KMS-11 (cell line): ENCODE measurements at regions not wholly inside any gene's neighbourhood (a gene's known extent, or its start where the extent isn't known, plus 50 kb on each side); places are given as distances from the start of the nearest gene placed in this dataset.

ENCODE experiments used
- H2AFZ ChIP-seq: fragments of 200-600 bp; sonication (generic); 2 replicates; pipeline ENCODE4 v1.6.1; 2016; ENCODE audit warnings: antibody characterized with exemption, mixed run types, low read depth
- H3K27ac ChIP-seq: fragments of 200-600 bp; sonication (generic); 2 replicates; pipeline ENCODE4 v1.6.1; 2016; ENCODE audit warnings: mild to moderate bottlenecking, mixed run types
- H3K27me3 ChIP-seq: fragments of 200-600 bp; sonication (generic); 2 replicates; pipeline ENCODE4 v1.6.1; 2017; ENCODE audit warnings: mild to moderate bottlenecking, low read depth, mixed run types, moderate library complexity; ENCODE audit not compliant: insufficient read depth
- H3K36me3 ChIP-seq: fragments of 200-600 bp; sonication (generic); 2 replicates; pipeline ENCODE4 v1.6.1; 2017; ENCODE audit warnings: mild to moderate bottlenecking, mixed run types; ENCODE audit not compliant: insufficient read depth
- H3K4me1 ChIP-seq: fragments of 200-600 bp; sonication (generic); 2 replicates; pipeline ENCODE4 v1.6.1; 2016; ENCODE audit warnings: mild to moderate bottlenecking, low read depth, mixed run types; ENCODE audit not compliant: poor library complexity, severe bottlenecking
- H3K4me2 ChIP-seq: fragments of 200-600 bp; sonication (generic); 2 replicates; pipeline ENCODE4 v1.7.0; 2016; ENCODE audit warnings: mild to moderate bottlenecking, mixed run types
- H3K4me3 ChIP-seq: fragments of 200-600 bp; sonication (generic); IDR thresholded peaks from 2 replicates; pipeline ENCODE4 v1.6.1; 2017; ENCODE audit warnings: low read depth, low read length, mixed read lengths; ENCODE audit not compliant: insufficient read depth
- H3K79me2 ChIP-seq: fragments of 200-600 bp; sonication (generic); 2 replicates; pipeline ENCODE4 v1.6.1; 2016; ENCODE audit warnings: low read depth, mixed run types; ENCODE audit not compliant: insufficient read depth
- H3K9ac ChIP-seq: fragments of 200-600 bp; sonication (generic); 2 replicates; pipeline ENCODE4 v1.6.1; 2016; ENCODE audit warnings: mild to moderate bottlenecking, mixed run types
- H4K20me1 ChIP-seq: fragments of 200-600 bp; sonication (generic); 2 replicates; pipeline ENCODE4 v1.6.1; 2016; ENCODE audit warnings: mild to moderate bottlenecking, mixed run types; ENCODE audit not compliant: insufficient read depth
- TF ChIP-seq, protein P1 (sequence below): fragments of 200-600 bp; sonication (generic); conservative IDR thresholded peaks from 2 replicates; pipeline ENCODE4 v1.6.1; 2017; ENCODE audit warnings: low read depth, mild to moderate bottlenecking, antibody characterized with exemption, low read length, moderate library complexity, mixed read lengths

DNA sequence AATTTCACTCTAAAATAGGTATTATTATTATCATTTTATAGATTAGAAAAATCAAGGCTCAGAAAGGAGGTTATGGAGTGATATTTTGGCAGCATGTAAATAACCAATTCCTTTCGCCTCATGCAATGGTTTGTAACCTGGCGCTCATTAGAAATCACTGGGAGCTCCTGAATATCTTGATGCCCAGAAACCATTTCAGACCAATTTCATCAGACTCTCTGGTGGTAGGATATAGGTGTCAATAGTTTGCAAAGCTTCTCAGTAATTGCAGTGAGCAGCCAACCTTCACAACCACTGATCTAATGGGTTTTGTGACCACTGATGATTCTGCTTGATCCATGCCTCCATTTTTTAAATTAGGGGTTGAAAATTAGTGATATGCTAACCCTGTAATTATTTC lies 57.8 kb upstream of the ZC3H12C start:
- Histone ChIP-seq H4K20me1 (no peaks in the 10 kb centered on the region), H3K4me1 (no peaks in the 10 kb centered on the region), H3K27ac (no peak overlapping the region), H3K4me2 (no peak overlapping the region), H3K27me3 (no peaks in the 10 kb centered on the region), H3K4me3 (no peak overlapping the region), H2AFZ (no peak overlapping the region), H3K79me2 (no peaks in the 10 kb centered on the region), H3K36me3 (no peaks in the 10 kb centered on the region), H3K9ac (no peak overlapping the region)
- TF ChIP-seq, protein P1, sequence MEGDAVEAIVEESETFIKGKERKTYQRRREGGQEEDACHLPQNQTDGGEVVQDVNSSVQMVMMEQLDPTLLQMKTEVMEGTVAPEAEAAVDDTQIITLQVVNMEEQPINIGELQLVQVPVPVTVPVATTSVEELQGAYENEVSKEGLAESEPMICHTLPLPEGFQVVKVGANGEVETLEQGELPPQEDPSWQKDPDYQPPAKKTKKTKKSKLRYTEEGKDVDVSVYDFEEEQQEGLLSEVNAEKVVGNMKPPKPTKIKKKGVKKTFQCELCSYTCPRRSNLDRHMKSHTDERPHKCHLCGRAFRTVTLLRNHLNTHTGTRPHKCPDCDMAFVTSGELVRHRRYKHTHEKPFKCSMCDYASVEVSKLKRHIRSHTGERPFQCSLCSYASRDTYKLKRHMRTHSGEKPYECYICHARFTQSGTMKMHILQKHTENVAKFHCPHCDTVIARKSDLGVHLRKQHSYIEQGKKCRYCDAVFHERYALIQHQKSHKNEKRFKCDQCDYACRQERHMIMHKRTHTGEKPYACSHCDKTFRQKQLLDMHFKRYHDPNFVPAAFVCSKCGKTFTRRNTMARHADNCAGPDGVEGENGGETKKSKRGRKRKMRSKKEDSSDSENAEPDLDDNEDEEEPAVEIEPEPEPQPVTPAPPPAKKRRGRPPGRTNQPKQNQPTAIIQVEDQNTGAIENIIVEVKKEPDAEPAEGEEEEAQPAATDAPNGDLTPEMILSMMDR: no peak

DNA sequence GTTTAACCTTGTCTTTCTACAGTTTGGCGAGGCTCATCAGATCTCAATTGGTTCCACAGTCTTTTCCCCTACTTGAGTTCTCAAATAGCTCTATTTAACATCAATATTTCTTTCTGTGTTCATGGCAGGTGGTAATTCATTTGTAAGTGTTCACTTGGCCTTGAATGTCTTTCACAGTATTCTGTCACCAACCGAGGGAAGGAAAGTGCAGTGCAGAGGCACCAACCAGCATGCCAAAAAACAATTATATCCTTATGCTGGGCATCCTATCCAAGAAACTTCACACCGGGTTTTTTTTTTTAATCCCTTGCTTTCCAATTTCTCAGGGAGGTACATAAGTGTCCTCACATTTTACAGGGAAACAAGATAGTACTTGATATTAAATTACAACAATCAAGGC lies 55.0 kb upstream of the ZC3H12C start:
- Histone ChIP-seq H3K36me3 (no peaks in the 10 kb centered on the region), H2AFZ (no peak overlapping the region), H3K27ac (no peak overlapping the region), H3K79me2 (no peaks in the 10 kb centered on the region), H4K20me1 (no peaks in the 10 kb centered on the region), H3K4me1 (no peaks in the 10 kb centered on the region), H3K4me2 (no peak overlapping the region), H3K27me3 (no peaks in the 10 kb centered on the region), H3K9ac (no peak overlapping the region), H3K4me3 (no peak overlapping the region)
- TF ChIP-seq, protein P1: no peak
